ENCODE measurements at regions not wholly inside any gene's neighbourhood (a gene's known extent, or its start where the extent isn't known, plus 50 kb on each side); places are given as distances from the start of the nearest gene placed in this dataset.

DNA sequence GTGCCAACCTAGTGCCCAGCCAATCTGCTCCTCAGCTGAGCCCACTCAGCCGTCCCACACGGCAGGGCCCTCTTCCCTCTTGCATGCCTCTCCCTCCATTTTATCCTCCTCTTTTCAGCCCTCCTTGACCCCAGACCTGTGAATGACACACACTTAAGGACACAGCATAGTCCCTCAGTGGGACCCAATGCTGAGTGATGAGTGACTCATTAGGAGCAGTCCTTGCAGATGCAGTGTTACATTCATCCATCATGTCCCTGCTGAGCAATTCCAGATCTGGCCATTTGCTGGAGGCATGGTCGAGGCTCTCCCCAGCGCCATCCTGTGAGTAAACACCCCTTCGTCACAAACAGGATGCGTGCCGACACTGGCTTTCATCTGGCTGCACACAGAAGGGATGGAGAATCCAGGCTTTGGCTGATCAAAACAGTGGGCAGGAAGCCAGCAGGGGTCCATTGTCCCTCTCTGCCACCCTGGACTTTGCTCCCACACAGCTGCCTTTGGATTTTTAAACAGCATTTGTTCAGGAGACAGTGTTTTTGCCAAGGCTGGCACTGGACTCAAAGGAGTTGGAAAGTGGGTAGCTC, 122.6 kb downstream of the AXIN2 start:
- no peaks in the 10 kb centered on the region for H3K4me1 ChIP-seq
- intact Hi-C loops (cut with DNase I): no loop called here
- no peak for DNase-seq (ENCODE audit: extremely low spot score in 2 of 2)
- no peaks in the 10 kb centered on the region for H3K36me3 ChIP-seq
- H3K27ac ChIP-seq: no peak overlapping the region
- H3K4me3 ChIP-seq: no peak overlapping the region
- no peaks in the 10 kb centered on the region for H3K27me3 ChIP-seq
- H3K9me3 ChIP-seq: no peaks in the 10 kb centered on the region
- TF ChIP-seq POLR2A (IDR thresholded peaks at IDR 0.05): no peak
- no peak for TF ChIP-seq POLR2AphosphoS5 (IDR thresholded peaks at IDR 0.05; ENCODE audit: insufficient read depth in 1 of 2, low read depth in 1 of 2)
- TF ChIP-seq CTCF (IDR thresholded peaks at IDR 0.05): no peak

DNA sequence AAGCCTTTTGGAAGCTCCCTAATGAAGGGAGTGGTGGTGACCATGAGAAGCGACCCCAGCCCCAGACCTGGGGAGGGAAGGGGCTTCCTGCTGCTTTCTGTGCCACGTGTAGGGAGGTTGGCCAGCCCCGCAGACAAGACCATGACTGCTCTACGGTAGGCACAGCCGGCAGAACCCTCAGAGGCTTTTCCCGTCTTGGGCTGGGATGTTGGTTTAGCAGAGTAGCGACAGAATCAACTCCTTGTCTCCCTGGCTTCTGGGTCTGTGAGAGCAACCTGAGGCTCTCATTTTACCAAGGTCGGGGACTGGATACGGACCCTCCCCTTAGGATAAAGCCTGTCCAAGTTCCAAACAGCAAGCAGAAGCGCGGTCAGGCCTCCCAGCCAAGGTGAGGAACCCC, 123.3 kb downstream of the AXIN2 start:
- H3K27ac ChIP-seq: no peak overlapping the region
- DNase-seq (ENCODE audit: extremely low spot score in 2 of 2): no peak
- H3K9me3 ChIP-seq: no peaks in the 10 kb centered on the region
- no peaks in the 10 kb centered on the region for H3K36me3 ChIP-seq
- no peak for TF ChIP-seq POLR2A (IDR thresholded peaks at IDR 0.05)
- TF ChIP-seq POLR2AphosphoS5 (IDR thresholded peaks at IDR 0.05; ENCODE audit: insufficient read depth in 1 of 2, low read depth in 1 of 2): no peak
- TF ChIP-seq CTCF (IDR thresholded peaks at IDR 0.05): no peak
- no peaks in the 10 kb centered on the region for H3K27me3 ChIP-seq
- H3K4me3 ChIP-seq: no peak overlapping the region
- no peaks in the 10 kb centered on the region for H3K4me1 ChIP-seq
- intact Hi-C loops (cut with DNase I): no loop called here

GRCh38 chr17:65436871-65437270, 124.6 kb downstream of the AXIN2 start:
- no peak for TF ChIP-seq POLR2A (IDR thresholded peaks at IDR 0.05)
- TF ChIP-seq POLR2AphosphoS5 (IDR thresholded peaks at IDR 0.05; ENCODE audit: insufficient read depth in 1 of 2, low read depth in 1 of 2): no peak
- Histone ChIP-seq H3K27me3 (no peaks in the 10 kb centered on the region), H3K4me3 (no peak overlapping the region), H3K4me1 (no peaks in the 10 kb centered on the region), H3K27ac (no peak overlapping the region), H3K9me3 (no peaks in the 10 kb centered on the region), H3K36me3 (no peaks in the 10 kb centered on the region)
- no peak for DNase-seq (ENCODE audit: extremely low spot score in 2 of 2)
- intact Hi-C loops (cut with DNase I): no loop called here

GRCh38 chr17:65434878-65435277, 126.6 kb downstream of the AXIN2 start:
- Histone ChIP-seq H3K27ac (no peak overlapping the region), H3K36me3 (no peaks in the 10 kb centered on the region), H3K4me1 (no peaks in the 10 kb centered on the region), H3K27me3 (no peaks in the 10 kb centered on the region), H3K9me3 (no peaks in the 10 kb centered on the region), H3K4me3 (no peak overlapping the region)
- intact Hi-C loops (cut with DNase I): no loop called here
- TF ChIP-seq POLR2AphosphoS5 (IDR thresholded peaks at IDR 0.05; ENCODE audit: insufficient read depth in 1 of 2, low read depth in 1 of 2) (no peak), POLR2A (IDR thresholded peaks at IDR 0.05) (no peak), CTCF (IDR thresholded peaks at IDR 0.05) (no peak)
- DNase-seq (ENCODE audit: extremely low spot score in 2 of 2): no peak

DNA sequence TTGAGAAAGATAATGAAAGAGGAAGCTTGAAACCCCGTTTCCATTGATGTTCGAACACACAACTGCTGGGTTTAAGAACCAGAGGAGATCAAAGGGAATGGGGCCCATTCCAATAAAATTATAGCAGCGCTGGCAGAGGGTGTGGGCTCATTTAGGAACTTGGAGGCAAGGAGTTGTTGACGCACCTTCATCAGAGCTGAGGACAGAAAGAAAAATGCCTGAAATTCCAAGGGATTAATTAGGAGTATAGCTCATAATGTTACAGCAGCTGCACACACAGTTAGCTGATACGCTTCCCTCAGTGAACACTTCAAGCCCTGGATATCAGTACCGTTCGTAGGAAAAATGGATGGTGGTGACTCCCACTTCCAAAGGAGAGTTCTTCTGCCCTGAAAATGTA, 127.2 kb downstream of the AXIN2 start:
- no peaks in the 10 kb centered on the region for H3K9me3 ChIP-seq
- H3K27me3 ChIP-seq: no peaks in the 10 kb centered on the region
- intact Hi-C loops (cut with DNase I): no loop called here
- no peaks in the 10 kb centered on the region for H3K4me1 ChIP-seq
- H3K4me3 ChIP-seq: no peak overlapping the region
- no peak for TF ChIP-seq POLR2AphosphoS5 (IDR thresholded peaks at IDR 0.05; ENCODE audit: insufficient read depth in 1 of 2, low read depth in 1 of 2)
- no peak for TF ChIP-seq POLR2A (IDR thresholded peaks at IDR 0.05)
- no peak for TF ChIP-seq CTCF (IDR thresholded peaks at IDR 0.05)
- H3K36me3 ChIP-seq: no peaks in the 10 kb centered on the region
- no peak overlapping the region for H3K27ac ChIP-seq
- no peak for DNase-seq (ENCODE audit: extremely low spot score in 2 of 2)

Measured in vagina (tissue), 2 donors.